ENCODE measurements at regions not wholly inside any gene's neighbourhood (a gene's known extent, or its start where the extent isn't known, plus 50 kb on each side); places are given as distances from the start of the nearest gene placed in this dataset.

DNA sequence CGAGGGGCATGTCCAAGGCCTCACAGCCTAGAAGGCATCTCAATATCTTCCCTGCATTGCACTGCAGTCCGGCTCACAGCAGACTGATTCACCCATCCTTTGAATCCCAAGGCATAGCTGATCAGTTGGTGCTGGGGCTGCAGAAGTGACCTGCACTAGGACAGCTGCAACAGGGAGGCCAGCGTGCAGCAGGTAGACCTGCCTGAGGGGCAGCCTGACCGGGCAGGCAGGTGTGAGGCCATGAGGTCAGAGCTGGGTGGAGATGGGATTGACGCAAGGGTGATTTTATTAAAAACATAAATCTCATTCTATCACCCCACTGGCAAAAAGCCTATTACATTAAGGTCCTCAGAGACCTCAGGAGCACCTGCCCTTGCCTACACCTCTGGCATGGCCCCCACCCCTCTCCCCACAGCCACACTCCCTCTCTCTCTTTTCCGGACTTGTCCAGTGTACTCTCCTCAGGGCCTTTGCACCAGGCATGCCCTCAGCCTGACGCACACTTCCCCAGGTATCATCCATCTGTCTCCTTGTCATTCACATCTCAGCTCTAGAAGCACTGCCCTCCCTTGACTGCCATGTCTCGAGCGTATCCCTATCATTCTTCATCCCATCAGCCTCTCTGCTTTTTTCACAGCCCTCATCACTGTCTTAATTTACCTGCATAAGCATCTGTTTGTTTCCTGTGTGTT, 63.5 kb upstream of the WIPF1 start:
- no peak for DNase-seq (ENCODE audit: extremely low read depth, low read depth)
- no peak for TF ChIP-seq CTCF (IDR thresholded peaks at IDR 0.05; ENCODE audit: low read depth, low read length)

GRCh38 chr2:174659069-174659900, 61.7 kb upstream of the WIPF1 start:
- TF ChIP-seq CTCF (IDR thresholded peaks at IDR 0.05; ENCODE audit: low read depth, low read length): no peak
- no peak for DNase-seq (ENCODE audit: extremely low read depth, low read depth)

- no peak for DNase-seq (ENCODE audit: extremely low read depth, low read depth)
- TF ChIP-seq CTCF (IDR thresholded peaks at IDR 0.05; ENCODE audit: low read depth, low read length): no peak
Observed at GRCh38 chr2:174656676-174657176, 59.1 kb upstream of the WIPF1 start.

DNA sequence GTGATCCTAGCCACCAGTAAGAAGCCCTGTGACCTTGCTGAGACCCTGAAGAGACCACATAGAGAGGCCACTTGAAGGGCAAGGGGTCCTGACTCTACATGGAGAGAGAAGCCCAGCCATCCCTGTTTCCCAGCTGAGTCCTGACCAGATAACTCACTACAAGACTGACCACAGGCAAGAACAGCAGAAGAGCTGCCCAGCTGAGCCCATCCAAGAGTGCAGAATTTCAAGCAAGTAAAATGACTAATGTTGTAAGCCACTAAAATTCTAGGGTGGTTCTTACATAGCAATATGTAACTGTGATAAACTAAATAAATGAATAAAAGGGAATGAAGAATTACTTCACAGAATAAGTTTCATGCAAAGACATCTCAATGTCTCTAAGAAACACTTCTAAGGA, 58.4 kb upstream of the WIPF1 start:
- no peak for TF ChIP-seq CTCF (IDR thresholded peaks at IDR 0.05; ENCODE audit: low read depth, low read length)
- no peak for DNase-seq (ENCODE audit: extremely low read depth, low read depth)

DNA sequence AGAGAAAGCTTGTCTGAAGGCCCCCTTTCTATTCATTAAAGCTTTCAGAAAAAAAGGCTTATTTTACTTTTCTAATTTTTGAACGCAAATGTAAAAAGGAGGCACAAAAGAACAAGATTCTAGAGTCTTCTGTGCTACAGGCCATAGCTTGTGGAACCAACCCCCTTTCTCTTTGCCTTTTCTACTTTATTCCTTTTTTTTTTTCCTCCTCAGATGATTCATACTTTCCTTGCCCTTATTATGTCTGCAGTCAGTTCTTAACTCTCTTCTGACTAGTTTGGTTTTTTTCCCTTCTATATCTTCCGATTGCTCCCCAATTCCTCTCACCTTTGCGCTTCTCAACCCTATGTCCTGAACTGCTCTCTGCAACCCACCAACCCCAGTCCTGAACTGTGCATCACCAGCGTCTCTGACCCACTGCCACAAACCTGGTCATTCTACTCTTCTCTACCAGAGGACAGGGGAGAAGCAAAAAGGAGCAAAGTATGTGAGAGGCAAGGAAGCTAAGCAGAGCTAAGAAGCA, 56.9 kb upstream of the WIPF1 start:
- no peak for TF ChIP-seq CTCF (IDR thresholded peaks at IDR 0.05; ENCODE audit: low read depth, low read length)
- no peak for DNase-seq (ENCODE audit: extremely low read depth, low read depth)

- no peak for DNase-seq (ENCODE audit: extremely low read depth, low read depth)
- TF ChIP-seq CTCF (IDR thresholded peaks at IDR 0.05; ENCODE audit: low read depth, low read length): no peak
Observed at GRCh38 chr2:174648896-174649295, 51.3 kb upstream of the WIPF1 start.

Measured in AG09319 (cell line).